A172 (cell line): ENCODE measurements at regions not wholly inside any gene's neighbourhood (a gene's known extent, or its start where the extent isn't known, plus 50 kb on each side); places are given as distances from the start of the nearest gene placed in this dataset.
A peak's percentile ranks its signal among the peaks of the same experiment; 100 is the strongest.
"Not testable (repeated sequence)": the region's sequence is repeated elsewhere in the genome, so short reads cannot be mapped to it uniquely, and the experiment has no call there.

Source experiments
- DNase-seq: peaks from one replicate; pipeline ENCODE4 v3.0.0-alpha.2; 2015; ENCODE audit warnings: low spot score

DNA sequence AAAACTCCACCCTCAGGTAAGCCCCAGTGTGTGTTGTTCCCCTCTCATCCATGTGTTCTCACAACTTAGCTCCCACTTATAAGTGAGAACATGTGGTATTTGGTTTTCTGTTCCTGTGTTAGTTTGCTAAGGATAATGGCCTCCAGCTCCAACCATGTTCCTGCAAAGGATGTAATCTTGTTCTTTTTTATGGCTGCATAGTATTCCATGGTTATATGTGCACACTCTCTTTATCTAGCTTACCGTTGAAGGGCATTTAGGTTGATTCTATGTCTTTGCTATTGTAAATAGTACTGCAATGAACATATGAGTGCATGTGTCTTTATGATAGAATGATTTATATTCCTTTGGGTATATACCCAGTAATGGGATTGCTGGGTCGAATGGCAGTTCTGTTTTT is 124.4 kb upstream of the RANBP3L start:
- DNase-seq = not testable (repeated sequence)

DNA sequence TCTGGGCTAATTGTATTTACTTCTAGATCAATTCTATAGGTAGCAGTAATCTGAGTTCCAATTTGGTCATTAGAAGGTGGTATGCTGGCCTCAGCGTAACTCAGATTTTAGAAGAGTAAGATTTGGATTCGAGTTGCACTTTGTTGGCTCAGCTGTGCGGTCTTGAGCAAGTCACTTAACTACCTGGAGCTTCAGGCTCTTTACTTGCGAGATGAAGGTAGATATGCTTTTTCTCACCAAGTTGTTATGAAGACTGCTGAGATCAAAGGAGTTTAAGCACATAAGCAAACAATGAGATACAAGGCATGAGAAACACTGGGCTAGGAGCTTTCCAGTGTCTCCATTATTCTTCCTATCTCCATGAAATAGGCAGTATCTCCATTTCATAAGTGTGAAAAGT is 133.8 kb upstream of the RANBP3L start:
- no peak for DNase-seq

DNA sequence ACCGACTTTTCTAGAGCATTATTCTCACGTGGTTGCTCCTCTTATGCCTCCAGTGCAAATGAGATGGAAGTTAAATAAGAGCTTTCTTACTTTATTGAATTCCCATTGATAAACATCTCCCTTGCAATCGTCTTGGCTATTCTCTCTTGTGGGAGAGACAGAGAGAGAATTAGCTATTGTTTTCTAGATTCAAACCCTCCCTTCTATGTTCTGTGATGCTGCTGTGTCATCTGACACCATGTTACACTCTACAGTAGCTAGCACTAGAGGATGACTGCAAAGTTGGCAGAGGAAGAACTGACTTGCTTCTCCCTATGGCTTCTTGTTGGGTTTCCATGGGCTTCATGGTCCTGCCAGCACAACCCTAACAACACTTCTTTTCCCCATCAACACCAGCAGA is 134.6 kb upstream of the RANBP3L start:
- no peak for DNase-seq

GRCh38 chr5:36438765-36439561 is 137.3 kb upstream of the RANBP3L start:
- no peak for DNase-seq

GRCh38 chr5:36440300-36440699 is 138.6 kb upstream of the RANBP3L start:
- DNase-seq = no peak

DNA sequence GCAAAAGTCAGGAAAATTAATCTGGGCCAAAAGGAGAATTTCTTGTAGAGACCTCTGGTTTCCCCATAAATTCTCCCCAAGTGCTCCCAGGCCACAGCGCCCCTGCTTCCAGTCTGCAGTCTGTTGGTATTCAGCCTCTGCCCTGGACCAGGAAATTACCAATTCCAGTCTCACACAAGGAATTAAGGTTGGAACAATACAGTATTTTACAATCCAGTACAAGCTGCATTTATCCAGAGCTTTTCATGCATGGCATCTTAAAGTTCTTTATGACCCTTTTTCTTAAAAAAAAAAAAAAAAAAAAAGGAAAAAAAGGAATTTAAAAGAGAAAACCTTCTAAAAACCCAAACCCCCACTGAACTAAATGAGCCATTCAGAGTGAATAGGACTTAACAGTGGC is 139.6 kb upstream of the RANBP3L start:
- no peak for DNase-seq

- DNase-seq = peak; percentile 27
These were observed 140.7 kb upstream of the RANBP3L start for GRCh38 chr5:36442352-36442751.

- DNase-seq = peak; percentile 59
These were observed 141.1 kb upstream of the RANBP3L start for GRCh38 chr5:36442796-36443195.

DNA sequence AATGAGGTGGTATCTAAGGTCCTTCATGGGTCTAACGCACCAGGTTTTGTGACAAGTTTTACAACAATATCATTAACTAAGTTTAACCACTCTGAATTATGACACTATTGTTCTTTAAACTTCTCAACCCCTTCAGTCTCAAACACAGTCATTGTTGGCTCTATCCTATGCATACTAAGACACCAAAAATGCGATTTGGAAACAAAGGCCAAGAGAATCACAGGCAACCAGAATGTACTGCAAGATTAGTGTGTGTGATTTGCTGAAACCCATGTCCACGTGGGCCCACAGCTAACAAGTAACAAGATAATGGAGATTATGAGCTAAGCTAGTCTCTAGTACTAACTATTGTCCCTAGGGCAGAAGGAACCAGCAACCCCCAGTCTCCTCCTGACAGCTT is 142.2 kb upstream of the RANBP3L start:
- no peak for DNase-seq

- DNase-seq = peak; percentile 35
These were observed 143.1 kb upstream of the RANBP3L start for GRCh38 chr5:36444582-36445418.

DNA sequence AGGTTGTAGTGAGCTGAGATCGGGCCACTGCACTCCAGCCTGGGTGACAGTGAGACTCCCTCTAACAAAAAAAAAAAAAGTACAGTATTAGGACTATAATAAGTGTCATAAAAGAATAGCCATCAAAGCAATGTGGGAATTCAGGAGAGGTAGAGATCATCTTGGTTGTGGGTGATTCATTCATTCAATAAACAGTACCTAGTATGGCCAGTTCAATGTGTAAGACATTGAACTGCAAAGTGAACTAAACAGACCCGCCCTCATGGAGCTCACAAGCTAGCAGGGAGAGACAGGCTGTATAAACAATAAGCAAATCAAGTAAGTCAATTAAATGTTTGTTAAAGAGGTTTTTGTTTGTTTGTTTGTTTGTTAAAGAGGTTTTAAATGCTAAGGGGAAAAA is 146.1 kb upstream of the RANBP3L start:
- no peak for DNase-seq

- peak; percentile 13 for DNase-seq
These were observed 148.7 kb upstream of the RANBP3L start for GRCh38 chr5:36450229-36451014.

DNA sequence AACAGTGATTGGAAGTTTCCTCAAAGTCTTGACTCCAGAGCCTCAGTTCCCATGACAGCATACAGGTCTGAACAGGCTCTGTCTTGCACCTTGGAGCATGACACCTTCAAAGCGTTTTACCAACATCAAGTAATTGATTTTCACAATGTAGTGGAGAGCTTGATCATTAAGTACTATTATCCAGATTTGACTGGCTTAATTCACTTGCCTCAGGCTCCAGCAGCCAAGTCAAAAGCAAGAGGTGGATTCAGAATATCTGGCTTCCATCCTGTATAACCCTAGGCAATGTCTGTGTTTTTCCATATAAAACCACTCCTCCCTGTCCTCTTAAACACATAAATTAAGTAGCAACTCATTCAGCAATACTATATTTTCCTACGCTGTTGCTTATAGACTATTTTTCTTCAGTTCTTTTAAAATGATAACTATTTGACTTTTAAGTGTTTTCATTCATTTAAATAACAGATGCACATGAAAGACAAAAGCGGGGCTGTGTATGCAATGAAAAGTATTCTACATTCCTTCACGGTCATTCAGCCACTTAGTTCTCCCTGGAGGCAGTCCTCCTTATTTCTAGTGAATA is 150.8 kb upstream of the RANBP3L start:
- DNase-seq = no peak

- peak; percentile 40 for DNase-seq
These were observed 148.7 kb upstream of the SLC1A3 start for GRCh38 chr5:36457511-36458270.

GRCh38 chr5:36458746-36459145 is 147.7 kb upstream of the SLC1A3 start:
- DNase-seq = no peak

DNA sequence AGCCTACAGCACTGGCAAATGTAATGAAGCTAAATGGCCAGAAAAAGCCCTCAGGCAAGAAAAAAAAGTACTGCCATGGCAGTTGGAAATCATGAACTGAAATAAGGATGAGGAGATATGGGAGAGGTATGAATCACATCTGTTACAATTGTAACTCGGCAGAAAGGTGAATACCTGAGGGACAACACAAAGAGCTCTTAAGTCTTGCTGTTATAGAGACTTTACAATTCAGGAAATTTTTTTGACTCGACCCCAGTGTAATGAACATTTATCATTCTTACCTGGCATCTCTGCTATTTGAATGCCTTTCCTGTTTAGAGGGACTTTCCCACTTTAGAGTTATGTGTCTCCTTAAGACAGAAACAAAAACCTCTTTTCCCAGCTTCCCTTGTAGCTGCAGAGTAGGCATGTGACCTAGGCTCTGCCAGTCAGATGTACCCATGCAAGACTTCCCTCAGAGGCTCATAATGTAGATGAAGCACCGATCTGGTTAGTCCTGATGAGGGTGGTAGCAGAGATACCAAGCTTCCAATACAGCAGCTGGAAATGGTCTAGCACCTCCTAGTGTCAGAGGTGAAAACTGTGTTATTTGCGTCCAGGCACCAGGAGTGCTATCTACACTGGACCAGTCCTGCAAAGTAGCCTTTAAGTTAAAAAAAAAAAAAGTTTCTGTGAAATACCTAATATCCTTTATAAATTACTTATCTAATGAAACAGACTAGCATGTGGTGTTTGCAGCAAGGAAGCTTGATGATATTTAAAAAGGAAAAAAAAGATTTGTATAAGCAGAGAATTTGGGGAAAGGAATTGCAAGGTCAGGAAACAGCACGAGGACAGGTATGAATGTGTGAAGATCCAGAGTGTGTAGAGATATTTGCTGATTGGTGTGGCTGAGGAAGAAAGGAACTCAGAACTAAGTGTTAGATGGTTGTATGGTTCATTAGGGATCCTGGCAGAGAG is 146.9 kb upstream of the SLC1A3 start:
- DNase-seq = no peak

DNA sequence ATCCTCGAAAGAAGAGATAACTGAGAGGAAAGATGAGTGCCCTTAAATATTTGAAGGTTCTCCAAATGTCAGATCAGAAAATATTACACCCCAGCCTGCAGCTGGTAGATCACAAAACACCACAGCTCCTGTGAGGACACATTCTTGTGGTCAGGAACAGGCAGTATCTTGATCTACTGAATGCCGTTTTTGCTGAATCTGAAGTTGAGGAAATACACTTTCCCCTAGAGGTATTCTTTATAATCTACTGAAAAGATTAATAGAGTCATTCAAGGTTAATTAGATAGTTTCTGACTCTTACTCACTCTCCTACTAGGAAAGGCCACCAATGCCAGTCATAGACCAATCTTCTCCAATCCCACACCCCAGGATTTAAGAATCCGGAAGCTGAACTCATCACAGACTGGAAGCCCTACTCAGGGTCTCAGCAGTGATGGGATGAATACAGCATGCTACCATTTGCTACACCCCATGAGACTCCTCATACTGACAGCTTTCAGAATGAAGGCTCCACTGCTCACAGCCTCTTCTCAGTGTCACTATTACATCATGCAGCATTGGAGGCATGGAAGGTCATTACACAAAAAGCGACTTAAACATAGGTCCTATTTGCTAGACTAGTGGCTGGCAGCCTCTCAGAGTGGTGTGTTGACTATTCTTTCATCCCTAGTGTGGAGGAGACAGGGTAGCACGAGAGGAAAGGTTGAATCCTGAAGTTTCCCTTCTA is 143.9 kb upstream of the SLC1A3 start:
- peak; percentile 63 for DNase-seq

GRCh38 chr5:36475942-36476341 is 130.5 kb upstream of the SLC1A3 start:
- DNase-seq = not testable (repeated sequence)

DNA sequence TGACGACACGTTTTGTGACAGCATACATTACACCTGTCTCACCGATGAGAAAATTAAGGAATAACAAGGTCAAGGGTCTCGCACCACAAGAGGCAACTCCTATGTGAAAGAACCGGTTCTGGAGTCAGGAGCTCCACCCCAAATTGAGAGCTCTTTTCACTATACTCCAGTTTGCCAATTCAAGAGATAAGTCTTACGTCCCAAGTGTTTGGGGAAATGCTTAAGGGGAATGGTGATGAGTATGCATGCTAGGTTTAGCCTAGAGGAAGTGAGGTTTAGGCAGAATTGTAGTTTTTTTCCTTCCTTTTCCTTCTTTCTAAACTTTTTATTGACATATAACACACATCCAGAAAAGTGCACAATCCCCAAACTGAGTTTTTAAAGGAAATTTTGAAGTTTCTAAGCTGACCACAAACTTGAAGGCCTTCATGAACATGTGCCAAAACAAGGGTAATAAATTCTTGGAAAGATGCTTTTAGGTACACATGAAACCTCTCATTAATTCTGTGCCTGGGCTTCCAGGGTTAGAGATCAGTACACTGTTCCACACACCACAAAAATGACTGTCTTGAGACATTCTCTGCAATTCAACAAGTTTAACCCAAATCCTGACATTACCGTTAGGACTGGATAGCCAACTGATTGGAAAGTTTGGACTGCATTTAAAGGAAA is 127.6 kb upstream of the SLC1A3 start:
- no peak for DNase-seq
